ENCODE measurements at regions not wholly inside any gene's neighbourhood (a gene's known extent, or its start where the extent isn't known, plus 50 kb on each side); places are given as distances from the start of the nearest gene placed in this dataset.

DNA sequence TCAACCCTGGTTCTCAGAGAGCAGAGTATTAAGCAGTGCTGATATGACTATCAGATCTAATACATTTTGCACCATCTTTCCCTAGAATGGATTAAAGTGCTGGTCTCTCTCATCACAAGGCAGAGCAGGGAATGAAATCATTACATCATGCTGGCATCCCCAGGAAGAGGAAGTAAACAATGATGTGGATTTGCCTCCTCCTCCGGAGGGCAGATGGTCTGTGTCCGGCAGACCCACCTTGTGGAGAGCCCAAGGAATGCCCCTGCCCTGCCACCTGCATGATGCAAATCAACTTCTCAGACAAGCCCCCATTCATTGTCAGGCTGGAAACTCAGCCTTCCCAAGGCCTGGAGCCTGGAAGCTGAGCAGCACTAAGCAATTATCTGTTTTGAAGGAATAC is 1149.1 kb downstream of the VRK1 start:
- TF ChIP-seq, protein P1, sequence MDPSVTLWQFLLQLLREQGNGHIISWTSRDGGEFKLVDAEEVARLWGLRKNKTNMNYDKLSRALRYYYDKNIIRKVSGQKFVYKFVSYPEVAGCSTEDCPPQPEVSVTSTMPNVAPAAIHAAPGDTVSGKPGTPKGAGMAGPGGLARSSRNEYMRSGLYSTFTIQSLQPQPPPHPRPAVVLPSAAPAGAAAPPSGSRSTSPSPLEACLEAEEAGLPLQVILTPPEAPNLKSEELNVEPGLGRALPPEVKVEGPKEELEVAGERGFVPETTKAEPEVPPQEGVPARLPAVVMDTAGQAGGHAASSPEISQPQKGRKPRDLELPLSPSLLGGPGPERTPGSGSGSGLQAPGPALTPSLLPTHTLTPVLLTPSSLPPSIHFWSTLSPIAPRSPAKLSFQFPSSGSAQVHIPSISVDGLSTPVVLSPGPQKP (IDR thresholded peaks at IDR 0.05; ENCODE audit: borderline replicate concordance, low read depth, low read length), result no peak
- TF ChIP-seq POLR2A (IDR thresholded peaks at IDR 0.05; ENCODE audit: low read depth, low read length), result no peak
- no peak for TF ChIP-seq RAD21 (IDR thresholded peaks at IDR 0.05; ENCODE audit: low read length)
- TF ChIP-seq RFX5 (IDR thresholded peaks at IDR 0.05; ENCODE audit: low read depth, low read length), result no peak
- TF ChIP-seq, protein P2, sequence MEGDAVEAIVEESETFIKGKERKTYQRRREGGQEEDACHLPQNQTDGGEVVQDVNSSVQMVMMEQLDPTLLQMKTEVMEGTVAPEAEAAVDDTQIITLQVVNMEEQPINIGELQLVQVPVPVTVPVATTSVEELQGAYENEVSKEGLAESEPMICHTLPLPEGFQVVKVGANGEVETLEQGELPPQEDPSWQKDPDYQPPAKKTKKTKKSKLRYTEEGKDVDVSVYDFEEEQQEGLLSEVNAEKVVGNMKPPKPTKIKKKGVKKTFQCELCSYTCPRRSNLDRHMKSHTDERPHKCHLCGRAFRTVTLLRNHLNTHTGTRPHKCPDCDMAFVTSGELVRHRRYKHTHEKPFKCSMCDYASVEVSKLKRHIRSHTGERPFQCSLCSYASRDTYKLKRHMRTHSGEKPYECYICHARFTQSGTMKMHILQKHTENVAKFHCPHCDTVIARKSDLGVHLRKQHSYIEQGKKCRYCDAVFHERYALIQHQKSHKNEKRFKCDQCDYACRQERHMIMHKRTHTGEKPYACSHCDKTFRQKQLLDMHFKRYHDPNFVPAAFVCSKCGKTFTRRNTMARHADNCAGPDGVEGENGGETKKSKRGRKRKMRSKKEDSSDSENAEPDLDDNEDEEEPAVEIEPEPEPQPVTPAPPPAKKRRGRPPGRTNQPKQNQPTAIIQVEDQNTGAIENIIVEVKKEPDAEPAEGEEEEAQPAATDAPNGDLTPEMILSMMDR (conservative IDR thresholded peaks at IDR 0.05; ENCODE audit: low read depth, low read length), result no peak

Measured in IMR-90 (cell line).